Retina (tissue), 1 donor: ENCODE measurements at regions not wholly inside any gene's neighbourhood (a gene's known extent, or its start where the extent isn't known, plus 50 kb on each side); places are given as distances from the start of the nearest gene placed in this dataset.

Experiments
- DNase-seq: peaks from one replicate; pipeline ENCODE4 v3.0.0-alpha.2; 2016

GRCh38 chr3:76940181-76940770, 99.6 kb upstream of the ROBO2 start:
- DNase-seq = no peak

GRCh38 chr3:76941376-76941775, 98.5 kb upstream of the ROBO2 start:
- no peak for DNase-seq

- no peak for DNase-seq
These were observed 97.8 kb upstream of the ROBO2 start for GRCh38 chr3:76942101-76942500.

GRCh38 chr3:76943058-76943457, 96.8 kb upstream of the ROBO2 start:
- DNase-seq = no peak

- no peak for DNase-seq
These were observed 96.2 kb upstream of the ROBO2 start for GRCh38 chr3:76943671-76944070.

- no peak for DNase-seq
These were observed 90.9 kb upstream of the ROBO2 start for GRCh38 chr3:76949033-76949432.

- no peak for DNase-seq
These were observed 90.4 kb upstream of the ROBO2 start for GRCh38 chr3:76949462-76949861.

GRCh38 chr3:76950590-76950989, 89.3 kb upstream of the ROBO2 start:
- no peak for DNase-seq

GRCh38 chr3:76954412-76954811, 85.5 kb upstream of the ROBO2 start:
- no peak for DNase-seq

- no peak for DNase-seq
These were observed 81.6 kb upstream of the ROBO2 start for GRCh38 chr3:76958274-76958673.

- no peak for DNase-seq
These were observed 81.0 kb upstream of the ROBO2 start for GRCh38 chr3:76958861-76959260.

- DNase-seq = no peak
These were observed 78.6 kb upstream of the ROBO2 start for GRCh38 chr3:76961284-76961683.

GRCh38 chr3:76965122-76965725, 74.7 kb upstream of the ROBO2 start:
- DNase-seq = no peak

GRCh38 chr3:76969471-76969870, 70.4 kb upstream of the ROBO2 start:
- no peak for DNase-seq

GRCh38 chr3:76969996-76970615, 69.8 kb upstream of the ROBO2 start:
- DNase-seq = no peak

- no peak for DNase-seq
These were observed 67.1 kb upstream of the ROBO2 start for GRCh38 chr3:76972624-76973296.

GRCh38 chr3:76976996-76977395, 62.9 kb upstream of the ROBO2 start:
- DNase-seq = no peak

- no peak for DNase-seq
These were observed 54.3 kb upstream of the ROBO2 start for GRCh38 chr3:76985645-76986044.

GRCh38 chr3:76986876-76987474, 52.9 kb upstream of the ROBO2 start:
- DNase-seq = no peak
